ENCODE measurements at regions not wholly inside any gene's neighbourhood (a gene's known extent, or its start where the extent isn't known, plus 50 kb on each side); places are given as distances from the start of the nearest gene placed in this dataset.

DNA sequence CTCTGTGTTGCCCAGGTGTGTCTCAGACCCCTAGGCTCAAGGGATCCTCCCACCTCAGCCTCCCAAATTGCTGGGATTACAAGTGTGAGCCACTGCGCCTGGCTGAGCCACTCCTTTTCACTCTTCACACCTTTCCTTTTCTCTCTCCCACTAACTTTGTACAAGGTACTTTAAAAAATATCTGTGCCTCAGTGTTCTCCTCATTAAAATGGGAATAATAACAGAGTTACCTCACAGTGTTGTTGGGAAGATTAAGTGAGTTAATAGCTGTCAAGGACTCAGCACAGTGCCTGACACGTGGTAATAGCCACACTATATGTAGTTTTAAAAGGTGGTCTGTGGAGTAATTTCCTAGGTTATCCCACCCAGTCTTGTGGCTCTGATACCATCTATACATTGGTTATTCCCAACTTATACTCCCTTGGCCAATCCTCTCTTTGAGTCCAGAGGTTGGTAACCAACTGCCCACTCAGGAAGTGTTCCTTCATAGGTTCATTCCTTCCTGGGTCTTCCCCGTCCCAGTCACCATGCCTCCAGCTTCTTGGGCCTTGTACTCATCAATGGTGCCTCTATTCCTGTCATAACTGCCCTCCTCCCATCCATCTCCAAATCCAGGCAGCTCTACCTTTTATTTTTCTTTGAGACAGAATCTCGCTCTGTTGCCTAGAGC lies 78.6 kb upstream of the NAA20 start:
- Histone ChIP-seq H3K79me2 (ENCODE audit: control insufficient read depth, insufficient read depth, low read length) (no peaks in the 10 kb centered on the region), H4K5ac (ENCODE audit: low read length) (no peak overlapping the region), H3K4me3 (ENCODE audit: low read length) (no peak overlapping the region), H2BK5ac (ENCODE audit: low read length) (no peak overlapping the region), H3K4ac (ENCODE audit: low read depth, low read length) (no peak overlapping the region), H2BK120ac (ENCODE audit: low read depth, low read length) (no peak overlapping the region), H3K9ac (ENCODE audit: low read length) (no peak overlapping the region), H3K56ac (ENCODE audit: low read length) (no peak overlapping the region), H3K18ac (ENCODE audit: low read length) (no peak overlapping the region), H3K23ac (ENCODE audit: low read length) (no peak overlapping the region), H4K8ac (ENCODE audit: low read depth, low read length) (no peak overlapping the region), H3K4me1 (ENCODE audit: control insufficient read depth, low read depth, low read length) (no peaks in the 10 kb centered on the region), H2BK15ac (replicated peaks; ENCODE audit: low read depth) (no peak overlapping the region), H3K79me1 (ENCODE audit: low read length) (no peaks in the 10 kb centered on the region), H3K4me2 (ENCODE audit: low read length) (no peak overlapping the region), H3K36me3 (ENCODE audit: control insufficient read depth, insufficient read depth, low read length) (no peaks in the 10 kb centered on the region), H3K27ac (ENCODE audit: low read depth, low read length) (no peak overlapping the region), H2AK5ac (ENCODE audit: low read length) (no peak overlapping the region), H3K27me3 (ENCODE audit: insufficient read depth, low read length, poor library complexity) (no peaks in the 10 kb centered on the region)
- DNase-seq = no peak
- WGBS (ENCODE audit: extremely low coverage, insufficient coverage, low lambda C conversion rate) = no CpG with 5 or more reads among the region's 4 CpGs

- H3K23ac ChIP-seq (ENCODE audit: low read length) = no peak overlapping the region
- no peak overlapping the region for H3K4me2 ChIP-seq (ENCODE audit: low read length)
- H3K27me3 ChIP-seq (ENCODE audit: insufficient read depth, low read length, poor library complexity) = no peaks in the 10 kb centered on the region
- no peak overlapping the region for H3K4ac ChIP-seq (ENCODE audit: low read depth, low read length)
- H3K4me1 ChIP-seq (ENCODE audit: control insufficient read depth, low read depth, low read length) = no peaks in the 10 kb centered on the region
- H3K36me3 ChIP-seq (ENCODE audit: control insufficient read depth, insufficient read depth, low read length) = no peaks in the 10 kb centered on the region
- H2BK5ac ChIP-seq (ENCODE audit: low read length) = no peak overlapping the region
- H3K79me2 ChIP-seq (ENCODE audit: control insufficient read depth, insufficient read depth, low read length) = no peaks in the 10 kb centered on the region
- no peak overlapping the region for H4K8ac ChIP-seq (ENCODE audit: low read depth, low read length)
- no peak overlapping the region for H3K4me3 ChIP-seq (ENCODE audit: low read length)
- no peak overlapping the region for H2BK120ac ChIP-seq (ENCODE audit: low read depth, low read length)
- no peaks in the 10 kb centered on the region for H3K79me1 ChIP-seq (ENCODE audit: low read length)
- no CpG with 5 or more reads among the region's 4 CpGs for WGBS (ENCODE audit: extremely low coverage, insufficient coverage, low lambda C conversion rate)
- no peak overlapping the region for H3K18ac ChIP-seq (ENCODE audit: low read length)
- H3K27ac ChIP-seq (ENCODE audit: low read depth, low read length) = no peak overlapping the region
- no peak overlapping the region for H2AK5ac ChIP-seq (ENCODE audit: low read length)
- no peak for DNase-seq
- no peak overlapping the region for H2BK15ac ChIP-seq (replicated peaks; ENCODE audit: low read depth)
- no peak overlapping the region for H3K9ac ChIP-seq (ENCODE audit: low read length)
- no peak overlapping the region for H3K56ac ChIP-seq (ENCODE audit: low read length)
- no peak overlapping the region for H4K5ac ChIP-seq (ENCODE audit: low read length)
These were observed 76.1 kb upstream of the NAA20 start for GRCh38 chr20:19940988-19941460.

- H3K27me3 ChIP-seq (ENCODE audit: insufficient read depth, low read length, poor library complexity) = no peaks in the 10 kb centered on the region
- H3K36me3 ChIP-seq (ENCODE audit: control insufficient read depth, insufficient read depth, low read length) = no peaks in the 10 kb centered on the region
- no peak for DNase-seq
- H3K9ac ChIP-seq (ENCODE audit: low read length) = no peak overlapping the region
- H2AK5ac ChIP-seq (ENCODE audit: low read length) = no peak overlapping the region
- H3K79me1 ChIP-seq (ENCODE audit: low read length) = no peaks in the 10 kb centered on the region
- H4K5ac ChIP-seq (ENCODE audit: low read length) = no peak overlapping the region
- H3K4ac ChIP-seq (ENCODE audit: low read depth, low read length) = no peak overlapping the region
- H2BK120ac ChIP-seq (ENCODE audit: low read depth, low read length) = no peak overlapping the region
- no peak overlapping the region for H2BK15ac ChIP-seq (replicated peaks; ENCODE audit: low read depth)
- H3K4me2 ChIP-seq (ENCODE audit: low read length) = no peak overlapping the region
- no peak overlapping the region for H3K4me3 ChIP-seq (ENCODE audit: low read length)
- H3K79me2 ChIP-seq (ENCODE audit: control insufficient read depth, insufficient read depth, low read length) = no peaks in the 10 kb centered on the region
- H2BK5ac ChIP-seq (ENCODE audit: low read length) = no peak overlapping the region
- no peak overlapping the region for H3K18ac ChIP-seq (ENCODE audit: low read length)
- H3K56ac ChIP-seq (ENCODE audit: low read length) = no peak overlapping the region
- no peak overlapping the region for H4K8ac ChIP-seq (ENCODE audit: low read depth, low read length)
- no peak overlapping the region for H3K23ac ChIP-seq (ENCODE audit: low read length)
- H3K4me1 ChIP-seq (ENCODE audit: control insufficient read depth, low read depth, low read length) = no peaks in the 10 kb centered on the region
- no CpG with 5 or more reads among the region's 1 CpG for WGBS (ENCODE audit: extremely low coverage, insufficient coverage, low lambda C conversion rate)
- no peak overlapping the region for H3K27ac ChIP-seq (ENCODE audit: low read depth, low read length)
These were observed 74.6 kb upstream of the NAA20 start for GRCh38 chr20:19942611-19943010.

- Histone ChIP-seq H3K4me2 (ENCODE audit: low read length) (no peak overlapping the region), H4K5ac (ENCODE audit: low read length) (no peak overlapping the region), H3K4ac (ENCODE audit: low read depth, low read length) (no peak overlapping the region), H2BK15ac (replicated peaks; ENCODE audit: low read depth) (no peak overlapping the region), H3K18ac (ENCODE audit: low read length) (no peak overlapping the region), H2AK5ac (ENCODE audit: low read length) (no peak overlapping the region), H3K27me3 (ENCODE audit: insufficient read depth, low read length, poor library complexity) (no peaks in the 10 kb centered on the region), H3K36me3 (ENCODE audit: control insufficient read depth, insufficient read depth, low read length) (no peaks in the 10 kb centered on the region), H4K8ac (ENCODE audit: low read depth, low read length) (no peak overlapping the region), H3K23ac (ENCODE audit: low read length) (no peak overlapping the region), H3K27ac (ENCODE audit: low read depth, low read length) (no peak overlapping the region), H2BK120ac (ENCODE audit: low read depth, low read length) (no peak overlapping the region), H2BK5ac (ENCODE audit: low read length) (no peak overlapping the region), H3K79me2 (ENCODE audit: control insufficient read depth, insufficient read depth, low read length) (no peaks in the 10 kb centered on the region), H3K9ac (ENCODE audit: low read length) (no peak overlapping the region), H3K56ac (ENCODE audit: low read length) (no peak overlapping the region), H3K79me1 (ENCODE audit: low read length) (no peaks in the 10 kb centered on the region), H3K4me1 (ENCODE audit: control insufficient read depth, low read depth, low read length) (no peaks in the 10 kb centered on the region), H3K4me3 (ENCODE audit: low read length) (no peak overlapping the region)
- DNase-seq = no peak
- no CpG with 5 or more reads among the region's 7 CpGs for WGBS (ENCODE audit: extremely low coverage, insufficient coverage, low lambda C conversion rate)
These were observed 74.1 kb upstream of the NAA20 start for GRCh38 chr20:19943061-19943521.

GRCh38 chr20:19944772-19945459 lies 72.2 kb upstream of the NAA20 start:
- Histone ChIP-seq H3K23ac (ENCODE audit: low read length) (no peak overlapping the region), H3K79me1 (ENCODE audit: low read length) (no peaks in the 10 kb centered on the region), H3K4me1 (ENCODE audit: control insufficient read depth, low read depth, low read length) (no peaks in the 10 kb centered on the region), H2AK5ac (ENCODE audit: low read length) (no peak overlapping the region), H3K27me3 (ENCODE audit: insufficient read depth, low read length, poor library complexity) (no peaks in the 10 kb centered on the region), H3K27ac (ENCODE audit: low read depth, low read length) (no peak overlapping the region), H3K4ac (ENCODE audit: low read depth, low read length) (no peak overlapping the region), H3K36me3 (ENCODE audit: control insufficient read depth, insufficient read depth, low read length) (no peaks in the 10 kb centered on the region), H4K5ac (ENCODE audit: low read length) (no peak overlapping the region), H3K79me2 (ENCODE audit: control insufficient read depth, insufficient read depth, low read length) (no peaks in the 10 kb centered on the region), H2BK15ac (replicated peaks; ENCODE audit: low read depth) (no peak overlapping the region), H2BK5ac (ENCODE audit: low read length) (no peak overlapping the region), H3K4me2 (ENCODE audit: low read length) (no peak overlapping the region), H3K4me3 (ENCODE audit: low read length) (no peak overlapping the region), H3K18ac (ENCODE audit: low read length) (no peak overlapping the region), H3K56ac (ENCODE audit: low read length) (no peak overlapping the region), H4K8ac (ENCODE audit: low read depth, low read length) (no peak overlapping the region), H3K9ac (ENCODE audit: low read length) (no peak overlapping the region), H2BK120ac (ENCODE audit: low read depth, low read length) (no peak overlapping the region)
- no CpG with 5 or more reads among the region's 4 CpGs for WGBS (ENCODE audit: extremely low coverage, insufficient coverage, low lambda C conversion rate)
- no peak for DNase-seq
